SK-N-DZ (cell line): ENCODE measurements at regions not wholly inside any gene's neighbourhood (a gene's known extent, or its start where the extent isn't known, plus 50 kb on each side); places are given as distances from the start of the nearest gene placed in this dataset.
A peak's percentile ranks its signal among the peaks of the same experiment; 100 is the strongest.

Experiments used
- DNase-seq: peaks from one replicate; pipeline ENCODE4 v3.0.0-alpha.2; 2015; ENCODE audit warnings: low spot score

GRCh38 chr3:76324101-76324500, 538.8 kb upstream of the ZNF717 start:
- DNase-seq, result no peak

DNA sequence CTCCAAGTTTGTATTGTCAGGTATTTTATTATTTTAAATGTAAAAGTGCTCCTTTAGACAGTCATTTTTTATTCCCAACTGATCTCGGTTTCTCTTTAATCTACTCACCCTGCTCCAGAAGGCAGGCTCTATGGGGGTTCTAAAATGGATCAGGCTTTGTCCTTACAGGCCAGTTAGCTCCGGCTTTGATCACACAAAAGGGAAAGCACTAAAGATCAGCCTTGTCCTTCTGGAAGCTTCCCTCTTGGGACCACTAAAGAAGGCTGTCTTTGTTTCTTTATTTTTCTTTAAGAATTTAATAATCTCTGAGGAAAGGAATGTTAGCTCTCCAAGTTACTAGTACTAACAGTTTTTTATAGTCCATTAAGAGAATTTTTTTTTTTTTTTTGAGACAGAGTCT, 560.5 kb upstream of the ZNF717 start:
- DNase-seq, result no peak

- DNase-seq, result no peak
Observed at GRCh38 chr3:76346690-76347089, 561.3 kb upstream of the ZNF717 start.

DNA sequence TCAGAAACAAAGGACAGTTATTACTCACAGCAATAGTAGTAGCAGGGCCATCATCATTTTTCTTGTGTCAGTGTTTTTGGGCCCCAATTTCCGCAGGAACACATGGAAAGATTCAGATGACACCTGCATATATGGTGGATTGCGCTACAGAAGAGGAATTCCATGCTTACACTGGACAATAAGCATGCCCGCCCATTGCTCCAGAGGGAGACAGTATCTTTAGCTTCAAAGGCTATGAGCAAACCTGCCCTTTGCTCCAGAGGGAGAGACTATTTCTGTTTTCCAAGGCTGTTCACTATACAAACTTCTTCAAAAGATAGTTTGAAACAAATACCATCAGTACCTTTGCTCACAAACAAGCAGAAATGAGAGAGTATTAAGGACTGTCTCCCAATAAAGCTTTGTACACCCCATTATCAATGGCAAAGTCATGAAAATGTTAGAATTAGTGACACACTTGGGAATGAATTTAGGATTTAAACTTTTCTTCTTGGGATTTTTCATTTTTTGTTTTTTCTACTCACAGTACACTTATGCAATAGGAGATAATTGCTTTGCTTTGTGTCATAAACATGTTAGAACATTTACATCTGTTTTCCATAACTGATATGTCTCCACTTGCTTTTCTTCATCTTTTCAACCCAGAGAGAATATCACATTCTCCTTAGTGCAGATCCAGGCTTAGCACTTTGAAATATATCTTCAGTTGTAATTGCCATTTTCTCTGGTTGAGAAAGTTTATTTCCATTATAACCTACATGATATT, 564.5 kb upstream of the ZNF717 start:
- DNase-seq, result no peak

GRCh38 chr3:76352051-76352450, 566.7 kb upstream of the ZNF717 start:
- DNase-seq, result no peak

- no peak for DNase-seq
Observed at GRCh38 chr3:76352511-76353284, 567.3 kb upstream of the ZNF717 start.

DNA sequence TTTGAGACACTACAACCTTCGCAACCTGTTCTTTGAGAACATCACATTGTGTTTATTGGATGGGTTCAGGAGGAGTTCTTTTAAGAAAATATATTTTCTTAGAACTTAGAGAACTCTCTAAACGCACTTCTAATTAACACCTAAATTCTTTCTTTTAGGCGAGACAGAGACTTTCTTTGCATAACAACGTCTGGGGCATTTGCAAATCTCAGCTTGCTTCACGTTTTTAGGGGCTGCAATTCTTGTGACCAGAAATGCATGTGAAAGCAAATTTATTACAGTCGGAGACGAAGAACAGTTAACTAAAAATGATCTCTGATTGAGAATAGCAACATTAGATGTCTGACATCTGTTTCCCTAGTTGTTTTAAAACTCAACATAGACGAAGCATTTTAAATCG, 568.3 kb upstream of the ZNF717 start:
- DNase-seq, result no peak

DNA sequence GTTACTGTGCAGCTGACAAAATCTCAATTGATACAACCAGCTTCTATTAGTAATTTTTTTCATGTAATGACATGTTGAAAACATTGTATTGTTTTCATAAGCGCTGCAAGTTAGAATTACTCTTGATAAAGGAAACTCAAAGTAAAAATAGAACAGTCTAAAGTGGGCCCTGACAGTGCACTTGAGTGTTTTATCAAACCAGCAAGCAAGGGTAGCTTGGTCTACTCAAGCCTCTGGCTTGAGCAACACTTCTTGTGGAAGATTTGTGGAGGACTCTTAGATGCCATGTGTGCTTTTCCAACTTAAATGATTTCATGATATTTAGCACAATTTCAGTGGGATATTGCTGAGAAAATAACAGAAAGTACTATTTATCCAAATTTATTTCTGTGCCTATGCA, 575.7 kb upstream of the ZNF717 start:
- DNase-seq, result no peak

DNA sequence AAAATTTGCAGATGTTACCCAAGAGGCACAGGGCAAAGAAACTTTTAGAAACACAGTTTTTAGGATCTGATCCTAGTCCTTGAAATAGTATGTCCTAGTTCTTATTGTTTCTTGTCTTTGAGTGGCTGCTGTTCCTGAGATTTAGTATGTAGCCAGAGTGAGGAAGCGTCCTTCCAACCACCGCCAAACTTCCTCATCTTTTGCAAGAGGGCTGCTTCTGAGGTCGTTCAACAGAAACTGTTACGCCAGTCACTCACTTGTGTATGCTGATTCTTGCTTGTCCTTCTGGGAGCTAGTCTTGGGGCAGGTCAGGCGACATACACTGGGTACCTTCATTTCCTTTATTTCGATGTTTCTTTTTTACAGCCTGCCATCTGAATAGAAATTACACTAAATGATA, 577.3 kb upstream of the ZNF717 start:
- DNase-seq, result no peak

DNA sequence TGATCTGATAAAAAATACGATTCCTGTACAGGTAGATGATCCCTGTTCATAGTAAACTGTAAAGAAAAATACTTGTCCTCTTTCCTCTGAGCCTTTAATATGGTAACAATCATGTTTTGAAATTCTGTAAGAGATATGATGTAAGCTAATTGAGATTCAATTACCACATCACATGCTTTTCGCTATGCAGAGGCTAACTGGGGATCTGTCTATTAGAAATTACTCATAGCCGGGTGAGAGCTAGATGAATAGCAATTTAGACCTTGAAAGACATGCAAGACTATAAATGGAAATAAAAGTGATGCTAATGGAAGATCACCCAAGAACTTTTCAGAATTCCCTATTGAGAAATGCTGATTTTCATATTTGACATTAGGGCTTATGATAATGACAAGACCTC, 579.9 kb upstream of the ZNF717 start:
- no peak for DNase-seq

GRCh38 chr3:76367281-76367680, 581.9 kb upstream of the ZNF717 start:
- no peak for DNase-seq

GRCh38 chr3:76369170-76369569, 583.8 kb upstream of the ZNF717 start:
- DNase-seq, result no peak

- DNase-seq, result no peak
Observed at GRCh38 chr3:76370749-76371520, 585.6 kb upstream of the ZNF717 start.

DNA sequence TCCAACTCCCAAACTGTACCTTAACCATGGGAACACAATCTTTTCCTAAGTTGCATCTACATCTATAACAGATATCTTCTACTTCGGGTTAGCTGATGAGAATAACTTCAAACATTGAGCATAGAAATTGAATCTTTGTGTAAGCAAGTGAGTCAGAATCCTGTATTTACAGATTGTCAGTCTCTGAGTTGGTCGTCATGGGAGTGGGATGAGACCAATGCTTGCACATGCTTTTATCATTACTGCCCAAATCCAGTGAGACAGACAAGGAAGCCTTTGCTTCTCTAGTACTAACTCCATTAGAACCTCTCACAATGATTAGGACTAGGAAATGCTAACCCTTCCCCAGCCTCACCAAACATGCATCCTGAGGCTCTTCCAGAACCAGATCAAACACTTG, 587.1 kb upstream of the ZNF717 start:
- no peak for DNase-seq

DNA sequence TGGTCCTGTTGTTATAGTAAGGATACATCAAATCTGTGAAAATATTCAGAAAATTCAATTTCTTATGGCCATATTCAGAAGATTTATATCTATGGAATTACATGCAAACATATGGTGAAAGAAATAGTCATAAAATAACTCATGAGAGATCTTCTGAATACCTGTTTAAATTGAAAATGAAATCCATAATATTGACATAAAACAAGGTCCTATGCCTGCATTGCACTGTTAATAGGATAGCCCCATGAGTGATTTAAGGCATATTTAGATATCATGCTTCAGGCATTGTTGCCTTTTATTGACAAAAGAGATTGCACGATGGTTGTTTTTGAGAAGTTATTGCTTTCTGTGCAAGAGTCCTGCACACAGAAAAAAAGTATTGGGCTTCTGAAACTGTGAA, 591.7 kb upstream of the ZNF717 start:
- DNase-seq, result no peak

DNA sequence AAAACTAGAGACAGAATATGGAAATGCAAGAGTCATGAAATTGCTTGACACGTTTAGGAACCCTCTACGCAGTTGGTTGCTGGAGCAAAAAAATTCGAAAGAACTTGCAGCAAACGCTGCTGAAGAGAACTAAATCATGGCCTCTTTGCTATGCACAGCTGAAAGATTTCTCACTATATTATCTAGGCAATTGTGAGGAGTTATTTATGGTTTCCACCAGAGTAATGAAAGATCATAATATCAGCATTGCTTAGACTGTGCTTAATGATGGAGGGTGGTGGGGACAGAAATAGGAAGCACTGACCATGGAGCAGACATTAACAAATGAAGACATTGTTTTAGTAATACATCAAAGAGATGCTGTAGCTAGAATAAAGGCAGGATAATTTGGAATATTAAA, 593.4 kb upstream of the ZNF717 start:
- DNase-seq, result no peak

- DNase-seq, result peak; percentile 45
Observed at GRCh38 chr3:76383781-76384180, 598.4 kb upstream of the ZNF717 start.

GRCh38 chr3:76387000-76387399, 601.7 kb upstream of the ZNF717 start:
- DNase-seq, result no peak

DNA sequence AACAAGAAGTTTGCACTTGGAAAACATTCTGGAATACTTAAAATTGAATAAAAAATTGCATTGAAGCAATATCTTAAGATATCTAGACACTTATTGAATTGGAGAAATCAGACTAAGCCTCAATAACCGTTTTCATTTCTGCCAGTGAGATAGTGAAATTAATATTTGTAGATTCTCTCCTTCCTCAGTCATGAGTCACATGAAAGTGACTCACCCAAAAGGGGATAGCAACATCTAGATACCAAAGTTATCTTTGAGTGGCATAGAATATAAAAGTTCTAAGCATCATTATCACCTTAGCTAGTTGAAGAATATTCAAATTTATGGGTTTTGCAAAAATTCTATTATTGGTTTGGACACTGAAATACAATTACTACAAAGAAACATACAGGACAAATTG, 614.8 kb upstream of the ZNF717 start:
- no peak for DNase-seq

GRCh38 chr3:76402926-76403325, 617.6 kb upstream of the ZNF717 start:
- no peak for DNase-seq

GRCh38 chr3:76403556-76403955, 618.2 kb upstream of the ZNF717 start:
- DNase-seq, result no peak

- no peak for DNase-seq
Observed at GRCh38 chr3:76405196-76405595, 619.8 kb upstream of the ZNF717 start.
